EL (cell line): ENCODE measurements at regions not wholly inside any gene's neighbourhood (a gene's known extent, or its start where the extent isn't known, plus 50 kb on each side); places are given as distances from the start of the nearest gene placed in this dataset.
"Not testable (repeated sequence)": the region's sequence is repeated elsewhere in the genome, so short reads cannot be mapped to it uniquely, and the experiment has no call there.

Source experiments
- DNase-seq: peaks from one replicate; pipeline ENCODE4 v3.0.0-alpha.2; 2016

GRCh38 chr14:81584495-81584894 lies 50.8 kb upstream of the SEL1L start:
- no peak for DNase-seq

DNA sequence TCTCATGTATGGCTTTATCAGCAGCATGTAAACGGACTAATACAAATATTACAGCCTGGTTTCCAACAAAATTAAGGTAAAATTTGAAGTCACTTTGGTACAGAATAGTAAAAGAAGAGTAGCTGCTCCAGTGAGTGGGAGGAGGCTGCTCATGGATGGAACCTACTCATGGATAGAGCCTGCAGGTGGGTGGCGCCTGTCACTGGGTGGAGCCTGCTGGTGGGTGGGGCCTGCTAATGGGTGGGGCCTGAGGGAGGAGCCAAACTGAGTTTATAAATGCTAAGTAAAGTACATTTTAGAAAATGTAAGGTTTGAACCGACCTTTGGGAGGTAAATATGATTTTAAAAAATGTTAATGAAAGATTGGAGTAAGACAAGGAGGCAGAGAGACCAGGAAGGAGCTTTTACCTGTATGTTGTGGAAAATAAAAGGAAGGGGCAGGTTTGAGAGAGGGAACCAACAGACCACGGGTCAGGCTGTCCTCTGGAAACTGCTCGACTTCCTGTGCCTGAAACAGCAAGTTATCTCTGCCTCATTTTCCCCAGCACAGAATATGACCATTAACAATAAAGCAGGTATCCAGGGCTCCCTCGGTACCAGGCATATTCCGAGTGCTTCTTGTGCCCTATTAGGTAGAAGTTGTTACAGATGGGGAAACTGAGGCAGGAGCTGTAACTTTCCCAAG lies 55.9 kb upstream of the SEL1L start:
- DNase-seq: no peak

GRCh38 chr14:81591266-81591665 lies 57.6 kb upstream of the SEL1L start:
- DNase-seq: no peak

GRCh38 chr14:81594012-81594411 lies 60.4 kb upstream of the SEL1L start:
- DNase-seq: no peak

DNA sequence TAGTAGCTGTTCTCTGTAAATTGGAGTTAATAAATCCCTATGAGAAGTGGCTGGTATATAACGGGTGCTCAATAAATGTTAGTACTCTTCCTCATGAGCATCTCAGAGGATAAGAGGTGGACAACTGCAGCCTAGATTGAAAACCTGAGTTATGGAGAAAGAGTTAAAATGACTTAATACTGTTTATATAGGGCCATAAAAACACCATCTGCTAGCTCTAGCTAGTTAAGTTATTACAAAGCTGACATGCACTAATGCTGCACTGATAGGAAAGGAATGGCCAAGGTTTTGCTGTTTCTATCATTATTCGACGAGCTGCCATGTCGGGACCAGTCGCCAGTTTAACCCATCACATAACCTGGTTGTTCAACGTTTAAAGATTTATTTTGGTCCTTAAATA lies 72.0 kb upstream of the SEL1L start:
- DNase-seq: no peak

DNA sequence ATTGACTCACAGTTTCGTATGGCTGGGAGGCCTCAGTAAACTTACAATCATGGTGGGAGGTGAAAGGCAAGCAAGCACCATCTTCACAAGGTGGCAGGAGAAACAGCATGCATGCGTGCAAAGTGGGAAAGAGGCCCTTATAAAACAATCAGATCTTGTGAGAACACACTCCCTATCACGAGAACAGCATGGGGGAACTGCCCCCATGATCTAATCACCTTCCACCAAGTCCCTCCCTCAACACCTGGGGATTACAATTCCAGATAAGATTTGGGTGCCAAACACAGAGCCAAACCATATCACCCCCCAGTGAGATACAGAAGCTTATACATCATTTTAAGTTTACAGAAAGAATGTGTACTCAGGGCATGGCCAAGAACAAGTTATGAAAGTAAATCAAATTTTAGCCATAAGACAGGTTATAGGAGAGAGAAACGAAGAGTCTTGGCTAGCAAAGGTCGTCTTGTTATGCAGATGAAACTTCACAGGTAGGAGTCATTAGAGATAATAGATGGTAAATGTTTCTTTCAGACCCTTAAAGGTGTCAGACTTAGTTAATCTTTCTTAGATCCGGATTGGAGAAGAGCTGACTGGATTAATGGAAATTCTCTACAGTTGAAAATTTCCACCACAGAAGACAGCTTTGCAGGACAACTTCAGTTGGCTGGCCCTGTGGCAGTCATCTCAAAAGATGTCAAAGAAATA lies 79.8 kb upstream of the SEL1L start:
- no peak for DNase-seq

DNA sequence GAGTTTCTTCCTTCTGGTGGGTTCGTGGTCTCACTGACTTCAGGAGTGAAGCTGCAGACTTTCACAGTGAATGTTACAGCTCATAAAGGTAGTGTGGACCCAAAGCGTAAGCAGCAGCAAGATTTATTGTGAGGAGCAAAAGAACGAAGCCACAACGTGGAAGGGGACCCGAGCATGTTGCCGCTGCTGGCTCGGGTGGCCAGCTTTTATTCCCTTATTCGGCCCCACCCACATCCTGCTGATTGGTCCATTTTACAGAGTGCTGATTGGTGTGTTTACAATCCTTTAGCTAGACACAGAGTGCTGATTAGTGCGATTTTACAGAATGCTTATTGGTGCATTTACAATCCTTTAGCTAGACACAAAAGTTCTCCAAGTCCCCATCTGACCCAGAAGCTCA lies 80.6 kb upstream of the SEL1L start:
- not testable (repeated sequence) for DNase-seq

DNA sequence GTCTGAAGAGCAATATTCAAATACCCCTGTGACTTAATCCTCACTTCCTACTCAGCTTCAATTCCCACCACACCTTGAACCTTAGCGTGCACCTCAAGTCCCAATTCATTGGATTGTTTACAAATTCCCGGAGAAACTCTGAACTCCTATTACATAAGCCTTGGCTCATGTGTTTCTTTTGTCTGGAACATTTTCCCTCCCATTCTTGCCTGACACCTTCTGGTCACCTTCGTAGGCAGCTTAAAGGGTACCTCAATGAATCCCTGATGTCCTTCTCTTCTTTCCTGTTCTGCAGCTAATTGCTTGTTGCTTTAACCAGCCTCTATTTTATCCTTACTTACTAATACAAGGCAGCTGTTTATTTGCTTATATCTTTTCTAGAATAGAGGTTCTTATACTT lies 85.0 kb upstream of the SEL1L start:
- no peak for DNase-seq

GRCh38 chr14:81619816-81620215 lies 86.2 kb upstream of the SEL1L start:
- no peak for DNase-seq

GRCh38 chr14:81623771-81624396 lies 90.2 kb upstream of the SEL1L start:
- not testable (repeated sequence) for DNase-seq

- DNase-seq: no peak
Measured at GRCh38 chr14:81625343-81625742, 91.7 kb upstream of the SEL1L start.

- DNase-seq: no peak
Measured at GRCh38 chr14:81632157-81632556, 98.5 kb upstream of the SEL1L start.

DNA sequence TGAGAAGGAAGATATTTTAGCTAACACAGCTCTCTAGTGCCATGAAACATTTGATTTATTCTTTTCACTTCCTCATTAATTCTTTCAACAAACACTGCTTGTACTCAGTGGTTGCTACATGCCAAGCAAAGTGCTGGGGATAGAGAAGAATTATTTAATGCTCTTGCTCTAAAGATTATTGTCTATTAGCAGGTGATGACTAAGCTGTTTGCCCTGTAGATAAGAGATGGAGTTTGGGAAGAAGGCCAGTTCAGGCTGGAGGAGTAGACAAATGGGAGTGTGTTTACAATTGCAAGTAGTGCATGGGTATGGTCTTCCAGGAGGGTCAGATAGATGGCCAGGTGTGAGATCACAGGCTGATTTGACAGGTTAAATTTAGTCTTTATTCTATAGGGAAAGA lies 99.8 kb upstream of the SEL1L start:
- DNase-seq: no peak

DNA sequence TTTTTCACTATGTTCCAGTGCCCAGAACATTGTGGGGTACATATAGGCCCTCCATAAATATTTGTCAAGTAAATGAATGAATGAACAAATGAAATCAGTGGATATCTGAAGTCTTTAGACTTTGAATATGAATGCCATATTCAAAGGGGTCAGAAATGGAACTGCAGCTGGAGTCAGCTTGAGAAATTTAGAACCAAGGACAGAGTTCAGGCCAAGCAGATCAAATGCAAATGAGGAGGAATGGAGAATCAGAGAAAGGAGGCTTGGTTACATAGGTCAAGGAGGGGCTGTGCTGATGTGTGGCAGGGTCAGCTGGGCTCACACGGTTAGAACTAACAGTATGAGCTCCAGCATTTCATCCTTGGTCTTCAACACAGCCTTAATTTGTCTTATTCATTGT lies 104.0 kb upstream of the SEL1L start:
- no peak for DNase-seq

DNA sequence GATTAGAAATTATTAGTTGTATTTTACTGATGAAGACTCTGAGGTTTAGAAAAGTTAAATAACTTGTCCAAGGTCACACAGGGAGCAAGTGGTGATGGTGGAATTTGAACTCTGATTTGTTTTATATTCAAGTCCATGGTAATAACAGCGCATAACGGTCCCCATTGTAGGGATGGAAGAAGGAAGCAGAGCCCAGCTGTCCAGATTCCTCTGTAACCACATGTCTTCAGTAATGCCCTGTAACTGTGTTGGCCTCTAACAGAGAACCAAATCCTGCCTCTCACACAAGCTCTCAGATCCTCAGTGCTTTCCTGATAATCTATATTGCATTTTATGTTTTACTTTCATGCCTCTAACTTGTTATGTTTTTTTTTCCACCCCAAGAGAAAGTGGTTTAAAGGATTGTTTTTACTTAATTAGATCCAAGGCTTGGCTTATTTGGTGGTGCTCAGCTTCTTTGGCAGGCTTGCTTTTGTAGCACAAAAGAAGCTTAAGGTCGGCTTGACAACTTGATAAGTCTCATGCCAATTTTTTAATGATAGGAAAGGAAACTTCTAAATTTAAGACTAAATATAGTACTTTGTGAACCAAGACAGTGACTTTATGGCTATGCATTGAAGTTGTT lies 105.1 kb upstream of the SEL1L start:
- no peak for DNase-seq

GRCh38 chr14:81653626-81654025 lies 120.0 kb upstream of the SEL1L start:
- DNase-seq: no peak

DNA sequence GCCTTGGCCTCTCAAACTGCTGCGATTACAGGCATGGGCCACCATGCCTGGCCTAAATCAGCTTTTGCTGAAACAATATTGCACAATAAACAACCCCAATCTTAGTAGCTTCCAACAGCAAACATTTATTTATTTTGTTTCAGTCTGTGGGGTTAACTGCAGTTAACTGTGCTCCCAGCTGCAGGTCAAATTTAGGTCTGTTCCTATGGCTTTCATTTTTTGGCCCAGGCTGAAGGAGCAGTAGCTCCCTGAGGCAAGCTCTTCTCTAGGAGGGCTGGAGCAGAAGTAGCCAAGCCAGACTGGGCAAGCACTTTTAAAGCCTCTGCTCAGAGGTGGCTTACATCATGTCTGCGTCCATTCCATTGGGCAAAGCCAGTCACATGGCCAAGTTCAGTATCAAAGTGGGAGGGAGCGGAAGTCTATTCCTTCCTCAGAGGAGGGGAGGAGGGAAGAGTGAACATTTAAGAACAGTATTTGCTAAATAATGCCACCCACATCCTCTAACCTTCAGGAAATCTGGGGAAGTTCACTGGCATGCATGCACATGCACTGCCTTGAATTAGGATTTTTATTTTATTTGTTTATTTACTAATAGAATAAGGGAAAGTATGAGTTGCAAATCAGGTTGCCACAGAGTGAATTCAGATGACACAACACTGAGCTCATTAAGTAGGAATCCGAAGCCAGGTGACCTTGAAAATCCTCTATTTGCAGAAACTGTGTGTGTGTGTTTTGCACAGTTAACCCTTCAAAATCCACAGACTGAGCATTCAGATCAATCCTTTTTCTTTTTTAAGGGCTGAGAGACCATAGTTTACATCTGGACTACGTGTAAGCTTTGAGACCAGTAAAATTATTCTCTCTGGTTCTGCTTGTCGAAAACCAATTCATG lies 122.0 kb upstream of the SEL1L start:
- no peak for DNase-seq

DNA sequence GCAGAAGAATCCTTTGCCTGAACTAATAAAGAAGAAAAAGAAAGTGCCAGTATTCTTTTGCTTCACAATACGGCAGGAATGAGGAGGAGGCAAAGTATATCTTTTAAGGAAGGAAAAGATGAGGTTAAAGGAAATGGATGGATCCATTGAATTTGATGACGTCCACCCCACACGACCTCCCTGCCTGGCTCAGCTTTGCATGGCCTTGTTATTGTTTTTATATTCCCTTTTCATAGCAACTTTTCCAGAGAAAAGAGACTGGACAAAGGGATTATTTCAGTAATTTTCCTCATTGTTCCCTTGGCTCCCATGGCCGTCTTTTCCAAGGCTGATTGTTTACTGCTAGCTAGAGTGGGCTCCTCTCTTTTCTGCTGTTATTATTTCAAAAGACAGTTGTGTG lies 123.2 kb upstream of the SEL1L start:
- no peak for DNase-seq

GRCh38 chr14:81662066-81662465 lies 128.4 kb upstream of the SEL1L start:
- DNase-seq: no peak

GRCh38 chr14:81662570-81663197 lies 129.0 kb upstream of the SEL1L start:
- no peak for DNase-seq

GRCh38 chr14:81668626-81669274 lies 135.1 kb upstream of the SEL1L start:
- no peak for DNase-seq

GRCh38 chr14:81669308-81669707 lies 135.7 kb upstream of the SEL1L start:
- DNase-seq: no peak
